GM18868 (cell line): ENCODE measurements at regions not wholly inside any gene's neighbourhood (a gene's known extent, or its start where the extent isn't known, plus 50 kb on each side); places are given as distances from the start of the nearest gene placed in this dataset.

ENCODE experiments used
- ATAC-seq: cut with Tn5 transposase; IDR thresholded peaks from one replicate; pipeline ENCODE4 v1.9.1; 2021; ENCODE audit warnings: mild to moderate bottlenecking, moderate library complexity; ENCODE audit not compliant: unreplicated experiment

DNA sequence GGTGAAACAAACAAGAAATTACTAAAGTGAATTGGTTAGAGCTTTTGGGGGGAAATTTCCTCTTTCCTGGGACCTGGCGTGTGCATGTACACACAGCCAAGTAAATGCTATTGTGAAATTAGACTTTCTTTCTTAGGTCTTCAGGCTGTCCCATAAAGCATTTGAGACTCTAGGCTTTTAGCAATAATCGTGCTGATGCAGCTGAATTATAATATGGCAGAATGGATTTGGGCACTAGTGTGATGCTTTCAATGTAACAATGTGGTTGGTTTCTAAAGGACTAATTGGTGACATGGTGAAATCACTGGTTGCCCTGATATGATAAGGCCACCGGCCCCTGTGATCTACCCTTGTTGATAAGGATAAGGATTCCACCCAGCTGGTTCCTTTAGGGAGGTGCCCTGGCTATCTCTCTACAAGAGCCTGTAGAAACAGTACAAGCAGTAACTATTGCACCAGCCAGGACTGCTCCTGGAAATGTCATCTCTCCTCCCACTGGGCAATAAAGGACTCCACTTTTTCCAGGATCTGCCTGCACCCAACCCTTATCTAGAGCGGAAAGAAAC is 164.1 kb downstream of the TFAP2A start:
- ATAC-seq, result no peak

DNA sequence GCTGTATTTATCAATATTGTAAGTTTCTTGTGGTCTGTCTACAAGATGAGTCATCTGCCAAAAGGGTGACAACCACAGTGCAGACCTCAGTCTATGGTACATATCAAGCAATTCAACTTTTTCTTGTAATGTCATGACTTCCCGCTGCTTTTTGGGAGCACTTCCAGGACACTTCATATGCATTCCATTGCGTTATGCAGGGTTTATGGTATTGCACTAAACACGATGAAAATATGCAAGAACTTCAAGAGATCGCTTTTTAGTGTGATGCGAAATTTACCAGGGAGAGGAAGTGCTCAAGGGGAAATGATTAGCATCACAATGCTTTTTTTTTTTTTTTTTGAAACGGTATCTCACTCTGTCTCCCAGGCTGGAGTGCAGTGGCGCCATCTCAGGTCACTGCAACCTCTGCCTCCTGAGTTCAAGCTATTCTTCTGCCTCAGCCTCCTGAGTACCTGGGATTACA is 166.5 kb downstream of the TFAP2A start:
- no peak for ATAC-seq

DNA sequence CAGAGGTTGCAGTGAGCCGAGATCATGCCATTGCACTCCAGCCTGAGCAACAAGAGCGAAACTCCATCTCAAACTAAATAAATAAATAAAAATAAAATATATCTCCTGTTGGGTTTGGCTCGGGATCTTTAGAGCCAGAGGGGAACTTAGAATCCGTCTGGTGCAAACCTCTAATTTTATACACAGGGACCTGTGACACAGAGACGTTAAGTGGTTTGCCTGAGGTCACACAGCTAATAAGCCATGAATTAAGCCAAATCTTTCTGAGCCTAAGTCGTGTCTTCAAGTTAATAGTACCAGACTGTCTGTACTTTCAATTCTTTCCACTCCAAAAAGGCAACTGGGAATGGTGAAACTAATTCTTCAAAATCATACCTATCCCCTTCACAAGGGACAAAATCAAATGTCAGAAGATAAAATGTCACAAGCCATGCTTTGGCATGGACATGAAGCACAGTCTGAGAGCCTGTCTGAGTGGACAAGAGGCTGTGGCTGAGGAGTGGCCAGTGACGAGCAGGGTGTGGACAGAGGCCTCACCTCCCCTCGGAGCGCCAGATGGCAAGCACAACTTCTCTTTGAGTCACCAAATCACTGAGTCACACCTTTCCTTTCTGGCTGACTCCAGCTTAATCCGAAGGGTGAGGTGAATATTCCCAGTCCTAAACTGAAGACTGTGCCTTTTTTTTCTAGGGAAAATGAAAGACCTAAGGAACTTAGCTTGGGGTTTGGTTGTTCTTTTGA is 177.4 kb downstream of the TFAP2A start:
- ATAC-seq, result no peak

DNA sequence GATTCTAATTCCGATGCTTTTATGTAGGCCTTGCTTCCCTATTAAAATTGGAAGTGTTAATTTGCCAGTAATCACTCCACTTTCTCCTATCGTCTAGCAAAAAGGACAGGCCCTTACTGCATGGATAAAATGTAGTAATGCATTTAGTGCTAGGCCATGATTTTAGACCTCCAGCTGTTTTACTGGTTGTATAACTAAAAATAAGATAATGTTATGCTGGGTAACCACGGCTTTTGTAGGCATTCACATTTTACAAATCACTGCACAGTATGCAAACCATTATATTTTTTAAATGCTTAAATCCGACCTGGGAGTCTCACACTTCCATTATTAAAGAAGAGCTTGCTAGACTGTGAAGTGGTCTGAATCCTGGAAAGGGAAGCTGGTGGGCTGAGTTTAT is 179.5 kb downstream of the TFAP2A start:
- no peak for ATAC-seq

DNA sequence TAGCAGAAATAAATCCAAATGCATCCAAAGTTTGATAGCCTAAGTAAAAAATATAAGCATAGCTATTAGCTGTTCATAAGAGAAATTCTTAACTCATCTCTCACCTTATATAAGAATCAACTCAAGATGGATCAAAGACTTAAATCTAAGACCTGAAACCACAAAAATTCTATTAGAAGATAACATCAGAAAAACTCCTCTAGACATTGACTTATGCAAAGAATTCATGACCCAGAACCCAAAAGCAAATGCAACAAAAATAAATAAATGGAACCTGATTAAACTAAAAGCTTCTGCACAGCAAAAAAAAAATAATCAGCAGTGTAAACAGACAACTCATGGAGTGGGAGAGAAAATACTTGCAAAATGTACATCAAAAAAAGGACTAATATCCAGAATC is 184.3 kb downstream of the TFAP2A start:
- no peak for ATAC-seq

DNA sequence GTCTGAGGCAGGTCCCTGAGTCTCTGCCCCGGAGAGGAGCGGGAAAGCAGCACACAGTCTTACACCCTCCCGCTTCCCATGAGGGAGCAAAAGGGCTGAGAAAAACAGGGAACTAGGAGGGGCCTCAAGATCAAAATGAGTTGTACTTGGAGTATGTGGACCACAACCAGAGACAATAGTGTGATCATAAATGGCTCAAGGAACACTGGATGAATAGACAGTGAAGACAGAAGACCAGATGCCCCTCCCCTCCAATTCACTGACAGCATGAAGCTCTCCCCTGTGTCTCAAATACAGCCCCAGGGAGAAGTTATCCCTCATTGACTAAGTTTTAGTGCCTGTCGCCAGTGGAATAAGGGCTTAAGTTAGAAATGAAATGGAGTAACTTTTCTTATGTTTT is 191.0 kb downstream of the TFAP2A start:
- ATAC-seq, result no peak

DNA sequence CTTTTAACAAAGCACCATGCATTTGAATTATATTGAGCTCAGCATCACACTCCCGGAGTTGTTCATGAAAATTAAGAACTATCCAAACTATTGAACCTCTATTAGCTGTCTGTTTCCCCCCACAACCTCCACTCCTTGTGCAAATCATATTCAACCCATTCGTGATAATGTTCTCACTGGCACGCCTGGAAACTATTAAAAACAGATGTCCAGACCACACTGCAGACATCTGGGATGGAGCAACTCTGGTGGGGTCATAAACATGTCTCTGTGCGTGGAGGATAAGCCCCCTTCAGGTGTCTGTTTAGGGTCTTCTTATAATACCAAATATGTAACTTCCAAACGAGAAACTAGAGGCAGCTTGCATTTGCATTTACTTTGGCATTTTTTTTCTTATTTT is 193.7 kb downstream of the TFAP2A start:
- no peak for ATAC-seq

DNA sequence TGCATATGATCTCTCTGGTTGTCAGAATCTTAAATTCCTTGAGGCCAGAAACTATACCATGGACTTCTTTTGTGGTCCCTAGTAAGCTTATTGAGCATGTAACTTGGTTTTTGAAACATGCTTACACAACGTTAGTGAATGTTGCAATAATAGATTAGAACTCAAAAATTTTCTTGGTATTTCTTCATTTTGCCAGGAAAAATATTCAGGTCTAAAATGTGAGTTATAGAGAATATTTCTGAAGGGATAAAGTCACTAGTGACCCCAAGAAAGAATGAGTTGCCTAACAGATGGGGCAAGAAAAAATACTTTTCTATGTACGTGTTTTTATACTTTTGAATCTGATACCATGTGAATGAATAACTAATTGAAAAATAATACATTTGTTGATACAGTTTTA is 195.4 kb downstream of the TFAP2A start:
- ATAC-seq, result no peak

DNA sequence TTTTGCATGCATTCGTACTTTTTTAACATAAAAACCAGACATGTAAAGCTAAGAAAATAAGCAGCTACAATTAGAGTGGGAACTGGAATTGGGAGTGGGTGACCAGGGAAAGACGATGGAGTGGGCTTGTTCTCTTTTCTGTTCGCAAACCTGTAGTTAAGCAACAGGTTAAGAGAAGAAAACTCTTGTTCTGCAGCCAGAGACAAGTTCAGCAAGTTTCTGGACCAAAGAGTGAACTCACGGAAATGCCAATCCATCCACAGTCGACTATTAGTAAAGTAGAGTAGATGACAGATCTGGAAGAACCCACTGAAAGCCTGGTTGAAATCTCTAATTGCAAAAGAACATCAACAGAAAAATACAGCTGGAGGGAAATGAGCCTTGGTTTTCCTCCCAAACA is 197.8 kb downstream of the TFAP2A start:
- ATAC-seq, result no peak

DNA sequence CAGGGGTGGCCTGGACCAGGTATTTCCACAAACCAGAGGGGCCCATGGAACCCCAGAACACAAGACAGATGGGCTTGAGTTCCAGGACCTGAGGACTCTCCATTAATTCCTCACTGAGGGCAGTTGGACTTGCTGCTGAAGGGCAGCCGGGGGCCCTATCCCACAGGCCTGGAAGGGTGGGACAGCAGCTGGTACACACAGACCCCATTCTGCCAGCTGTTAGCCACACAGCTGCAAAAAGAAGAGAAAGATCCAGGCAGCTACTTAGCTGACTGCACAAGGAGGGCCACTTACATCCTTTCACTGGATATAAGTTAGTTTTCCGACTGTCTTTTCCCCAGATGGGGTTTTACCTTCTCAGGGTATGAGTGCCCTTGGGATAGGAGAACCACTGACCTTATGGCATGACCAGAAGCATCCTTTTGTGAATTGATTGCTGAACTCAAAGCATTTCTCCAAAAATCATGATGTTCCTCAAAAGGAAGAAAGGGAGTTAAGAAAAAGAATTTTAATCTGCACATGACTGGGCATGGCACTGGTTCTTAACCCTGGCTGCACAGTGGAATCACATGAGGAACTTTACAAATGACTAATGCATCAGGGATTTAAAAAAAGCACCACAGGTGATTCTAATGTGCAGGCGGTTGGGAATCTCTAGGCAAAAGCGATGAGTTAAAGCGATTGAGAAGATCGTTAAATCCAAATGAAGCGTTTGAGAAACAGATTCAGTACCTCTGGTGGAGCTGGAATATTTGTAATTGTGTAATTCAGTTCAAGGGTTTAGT is 199.4 kb downstream of the TFAP2A start:
- ATAC-seq, result no peak

DNA sequence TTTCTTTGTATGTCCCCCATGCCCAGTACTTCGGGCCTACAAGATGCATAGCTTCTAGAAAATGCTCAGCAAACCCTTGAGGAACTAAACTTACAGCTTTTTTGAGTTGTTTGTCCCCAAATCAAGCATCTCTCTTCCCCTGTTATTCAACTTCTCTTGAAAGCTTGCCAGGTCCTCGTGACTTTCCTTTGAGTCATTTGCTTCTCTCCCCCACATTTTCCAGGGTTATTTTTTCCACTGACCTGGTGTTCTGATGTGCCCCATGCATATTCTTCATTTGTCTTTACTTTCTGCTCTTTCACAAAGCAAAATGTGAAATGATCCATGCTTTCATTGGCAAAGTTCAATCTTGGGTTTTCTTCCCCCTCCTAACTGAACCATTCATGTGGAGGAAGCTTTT is 204.8 kb downstream of the TFAP2A start:
- no peak for ATAC-seq

DNA sequence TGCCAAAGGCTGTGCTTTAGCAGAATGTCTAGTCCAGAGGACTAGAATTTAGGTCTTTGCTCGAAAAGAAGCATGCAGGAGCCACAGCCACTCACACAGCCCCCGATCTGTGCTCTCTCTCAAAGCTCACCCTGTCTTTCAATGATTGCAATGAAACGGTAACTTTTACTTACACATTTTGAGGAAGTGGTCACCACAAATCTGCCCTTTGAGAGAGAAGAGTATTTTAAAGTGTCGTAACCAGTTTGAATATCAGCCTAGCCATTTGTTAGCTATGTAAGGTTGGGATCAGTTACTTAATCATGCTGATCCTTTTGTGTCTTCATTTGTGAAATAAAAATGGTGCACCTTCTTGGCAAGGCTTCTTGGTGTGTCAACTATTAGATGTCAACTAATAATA is 209.0 kb downstream of the TFAP2A start:
- peak; percentile 66 for ATAC-seq

DNA sequence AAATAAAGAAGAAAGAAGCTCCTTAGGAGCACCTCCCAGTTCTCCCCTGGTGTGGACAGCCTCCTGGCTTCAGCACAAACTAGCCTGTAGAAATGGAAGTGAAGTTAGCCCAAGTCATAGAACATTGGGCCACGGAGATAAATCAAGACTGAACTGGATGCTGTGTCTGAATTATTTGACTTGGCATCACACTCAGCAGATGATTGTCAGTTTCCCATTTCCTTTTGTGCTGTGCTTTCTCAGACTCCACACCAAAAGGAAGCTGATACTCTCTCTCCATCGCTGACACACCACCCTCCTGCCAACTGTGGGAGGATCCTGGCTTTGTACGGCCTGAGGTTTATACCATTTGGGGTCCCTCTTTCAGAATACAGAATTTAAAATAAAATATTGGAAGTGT is 209.8 kb downstream of the TFAP2A start:
- no peak for ATAC-seq

DNA sequence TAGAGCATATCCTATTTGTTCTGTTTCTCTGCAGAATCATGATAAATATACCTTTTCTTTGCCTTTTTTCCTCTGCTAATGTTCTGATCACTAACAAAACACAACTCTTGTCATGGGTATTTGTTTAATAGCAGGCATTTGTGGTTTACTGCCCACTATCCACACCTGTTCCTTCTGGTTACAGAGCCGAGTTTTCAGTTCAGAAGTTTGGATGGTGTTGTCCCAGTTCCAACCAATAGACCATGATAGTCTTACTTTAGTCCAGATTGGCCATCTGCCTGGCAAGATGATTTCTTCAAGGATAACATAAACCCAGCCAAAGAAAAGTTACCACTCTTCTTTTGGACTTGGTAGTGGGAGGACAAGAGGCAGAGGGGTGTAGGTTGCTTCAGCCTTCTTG is 211.2 kb downstream of the TFAP2A start:
- ATAC-seq, result no peak

DNA sequence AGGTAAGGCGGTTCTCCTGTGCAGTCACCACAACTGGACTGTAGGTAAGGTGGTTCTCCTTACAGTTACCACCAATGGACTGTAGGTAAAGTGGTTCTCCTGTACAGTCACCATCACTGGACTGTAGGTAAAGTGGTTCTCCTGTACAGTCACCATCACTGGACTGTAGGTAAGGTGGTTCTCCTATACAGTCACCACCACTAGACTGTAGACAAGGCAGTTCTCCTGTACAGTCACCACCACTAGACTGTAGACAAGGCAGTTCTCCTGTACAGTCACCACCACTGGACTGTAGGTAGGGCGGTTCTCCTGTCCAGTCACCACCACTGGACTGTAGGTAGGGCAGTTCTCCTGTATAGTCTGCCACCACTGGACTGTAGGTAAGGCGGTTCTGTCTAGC is 212.3 kb downstream of the TFAP2A start:
- ATAC-seq, result no peak

DNA sequence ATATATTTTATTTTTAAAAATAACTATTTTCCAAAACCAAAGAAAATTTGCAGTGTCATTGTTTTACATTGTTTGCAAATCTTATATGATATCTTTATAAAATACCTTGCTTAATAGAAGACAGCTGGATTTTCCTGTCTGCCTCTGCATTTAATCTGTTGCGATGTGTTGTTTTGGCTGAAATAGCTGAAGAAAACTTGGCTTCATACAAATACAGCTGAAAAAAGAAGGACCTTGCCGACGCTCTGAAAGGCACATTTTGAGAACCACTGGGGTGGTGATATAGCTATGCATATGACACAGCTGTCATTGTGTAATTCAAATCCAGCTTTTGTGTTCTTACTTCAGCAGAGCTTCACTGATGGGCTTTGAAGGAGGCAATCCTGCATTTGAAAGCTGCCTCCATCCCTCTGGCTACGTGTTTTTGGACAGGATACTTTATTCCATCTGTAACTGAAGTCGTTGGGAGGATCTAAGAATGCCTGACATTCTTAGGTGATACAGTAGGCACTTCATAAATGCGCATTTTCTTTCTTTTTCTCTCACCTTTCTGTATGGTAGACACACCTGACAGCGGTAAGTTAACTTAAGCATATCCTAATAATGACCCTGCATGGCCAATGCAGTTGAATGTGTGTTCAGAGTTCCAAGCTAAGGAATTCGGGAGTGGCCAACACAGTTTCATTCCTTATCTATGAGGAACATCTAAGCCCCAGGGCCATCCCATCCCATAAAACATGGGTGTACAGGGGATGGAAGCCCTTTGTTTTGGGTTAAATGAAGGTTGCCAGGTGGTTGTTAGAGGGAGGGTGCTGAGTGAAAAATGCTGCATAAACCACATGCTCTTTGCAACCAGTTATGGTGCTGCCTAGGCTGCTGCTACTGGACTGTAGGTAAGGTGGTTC is 213.0 kb downstream of the TFAP2A start:
- ATAC-seq, result no peak

DNA sequence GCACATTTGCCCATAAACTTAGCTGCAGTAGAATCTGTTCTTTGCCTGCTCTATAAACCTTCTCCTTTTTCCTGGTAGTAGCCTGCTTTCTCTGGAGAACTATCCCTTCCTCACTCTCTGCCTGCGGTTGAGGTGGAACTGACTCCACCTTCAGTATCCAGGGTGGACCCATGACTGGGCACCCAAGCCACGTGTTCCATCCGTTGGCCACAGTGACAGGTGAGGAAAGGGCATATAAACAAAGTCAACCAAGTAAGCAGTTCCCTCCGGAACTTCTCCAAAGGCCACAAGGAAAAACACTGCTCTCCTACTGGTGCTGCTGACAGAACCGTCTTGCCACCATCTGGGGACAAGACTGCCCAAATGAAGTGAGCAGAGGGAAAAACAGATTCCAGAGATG is 218.8 kb downstream of the TFAP2A start:
- ATAC-seq, result no peak

DNA sequence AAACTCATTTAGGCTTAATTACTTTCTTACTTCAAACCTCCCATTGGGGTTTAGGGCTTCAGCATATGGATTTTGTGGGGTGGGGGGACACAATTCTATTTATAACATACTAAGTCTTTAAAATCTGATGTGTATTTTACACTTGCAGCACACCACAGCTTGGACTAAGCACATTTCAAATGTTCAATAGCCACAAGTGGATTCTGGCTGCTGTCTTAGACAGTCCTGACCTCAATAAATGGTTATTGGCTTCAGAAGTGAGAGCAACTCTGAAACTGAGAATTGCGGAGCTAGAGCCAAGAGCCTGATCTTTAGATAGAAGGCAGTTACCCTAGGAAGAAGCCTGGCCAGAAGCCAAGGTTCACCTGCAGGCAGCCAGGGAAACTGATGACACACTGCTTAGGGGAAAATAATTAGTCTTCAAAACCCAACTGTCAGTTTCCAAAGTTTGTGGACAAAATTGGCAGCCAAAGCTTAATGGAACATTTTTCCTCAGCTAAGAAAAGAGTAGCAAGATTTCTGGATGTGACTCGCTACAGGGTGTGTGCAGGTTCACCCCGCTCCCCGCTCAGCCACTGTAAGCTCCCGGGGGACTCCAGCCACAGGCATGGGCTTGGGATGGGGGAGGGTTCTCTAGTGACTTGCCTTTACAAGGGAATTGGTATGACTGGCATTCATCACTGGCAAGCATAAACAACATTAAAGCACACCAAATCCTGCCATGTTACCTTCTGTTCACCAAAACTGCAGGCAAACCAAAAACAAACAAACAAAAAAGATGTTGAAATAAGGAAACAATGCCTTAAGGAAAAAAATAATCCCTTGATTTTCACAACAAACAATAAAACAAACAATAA is 219.8 kb downstream of the TFAP2A start:
- no peak for ATAC-seq

DNA sequence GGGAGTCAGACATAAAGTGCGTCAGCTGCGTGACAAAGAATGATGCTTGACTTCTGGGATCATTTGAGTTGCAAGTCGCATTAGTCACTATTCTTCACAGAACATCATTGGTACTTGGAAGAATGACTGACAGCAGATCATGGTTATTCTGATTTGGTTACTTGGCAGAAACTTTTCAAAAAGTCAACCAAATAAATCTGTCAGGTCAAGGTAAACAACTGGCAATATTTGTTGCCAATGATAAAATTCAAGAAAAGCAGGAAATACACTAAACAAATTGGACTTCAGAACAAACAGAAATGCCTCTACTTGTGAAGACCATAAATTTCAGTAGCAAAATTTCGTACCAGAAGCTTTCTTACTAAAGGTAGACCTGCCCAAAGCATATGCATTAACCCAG is 221.6 kb downstream of the TFAP2A start:
- no peak for ATAC-seq

DNA sequence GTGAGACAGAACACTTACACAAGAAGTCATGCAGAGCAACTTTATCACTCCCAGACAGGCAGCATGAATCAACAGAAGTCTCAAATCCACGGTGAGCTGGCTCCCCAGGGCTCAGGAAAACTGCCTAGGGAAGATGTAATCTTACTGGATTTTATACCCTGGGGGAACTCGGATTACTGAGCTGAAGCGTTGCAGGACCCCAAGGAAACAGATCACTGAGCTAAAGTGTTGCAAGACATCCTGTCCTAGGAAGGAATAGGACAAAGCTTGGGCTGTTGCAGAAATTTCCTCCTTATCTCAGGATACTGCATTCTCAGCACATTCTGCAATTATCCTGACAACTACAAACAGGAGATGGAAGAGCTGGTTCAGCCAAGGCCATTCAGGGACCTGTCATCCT is 224.8 kb downstream of the TFAP2A start:
- no peak for ATAC-seq
